Naive thymus-derived CD4-positive, alpha-beta T cell (primary cell): ENCODE measurements at regions not wholly inside any gene's neighbourhood (a gene's known extent, or its start where the extent isn't known, plus 50 kb on each side); places are given as distances from the start of the nearest gene placed in this dataset.

Experiments
- ATAC-seq: fragments of 150-1000 bp; cut with Tn5 transposase; 2 replicates; pipeline ENCODE4 v1.10.0; 2021; ENCODE audit warnings: mild to moderate bottlenecking, moderate library complexity
- CTCF ChIA-PET: fragments of 350-600 bp; sonication (Branson Sonifier 250); formaldehyde crosslinking; loops from one replicate; lab custom pipeline; 2021; ENCODE audit warnings: antibody characterized with exemption; lab: Charles Lee
- POLR2A ChIA-PET: fragments of 350-600 bp; sonication (Branson Sonifier 250); formaldehyde crosslinking; loops from one replicate; lab custom pipeline; 2021; ENCODE audit warnings: antibody characterized with exemption, inconsistent platforms; lab: Charles Lee
- DNase-seq, 9 donors: peaks; one replicate each; pipeline versions ENCODE4 v3.0.0 to v3.0.0-alpha.2; 2020 to 2022; ENCODE audit warnings: mixed read lengths in 1 of 9
- H3K27ac ChIP-seq: one replicate; pipeline ENCODE4 v1.7.0; 2013; ENCODE audit warnings: mild to moderate bottlenecking, low read depth, low read length, moderate library complexity
- H3K27me3 ChIP-seq, 2 donors: one replicate each; pipeline ENCODE4 v1.7.0; 2013; ENCODE audit warnings: low read length in 2 of 2, mild to moderate bottlenecking in 2 of 2, moderate library complexity in 2 of 2; ENCODE audit not compliant: control insufficient read depth in 2 of 2, insufficient read depth in 2 of 2
- H3K36me3 ChIP-seq, 3 experiments: 1 replicate in 2 of 3; 2 replicates in 1 of 3; pipeline ENCODE4 v1.7.0; 2013; ENCODE audit warnings: low read length in 3 of 3, mild to moderate bottlenecking in 3 of 3, moderate library complexity in 1 of 3; ENCODE audit not compliant: insufficient read depth in 3 of 3, control insufficient read depth in 2 of 3
- H3K4me1 ChIP-seq, 2 donors: one replicate each; pipeline ENCODE4 v1.7.0; 2013; ENCODE audit warnings: low read length in 2 of 2, mild to moderate bottlenecking in 2 of 2, moderate library complexity in 1 of 2; ENCODE audit not compliant: control insufficient read depth in 2 of 2, insufficient read depth in 2 of 2
- H3K4me3 ChIP-seq: 2 replicates; pipeline ENCODE4 v1.7.0; 2013; ENCODE audit warnings: mild to moderate bottlenecking, low read length
- H3K9me3 ChIP-seq, 3 experiments: 1 replicate in 2 of 3; 2 replicates in 1 of 3; pipeline ENCODE4 v1.7.0; 2013; ENCODE audit warnings: low read length in 3 of 3; ENCODE audit not compliant: control insufficient read depth in 2 of 3
- H3K27ac Mint-ChIP-seq, 9 donors: one replicate each; pipeline ENCODE4 v1.8.0; 2020 to 2022; ENCODE audit warnings: mixed read lengths in 9 of 9, mild to moderate bottlenecking in 8 of 9, moderate library complexity in 5 of 9, inconsistent platforms in 2 of 9
- H3K27me3 Mint-ChIP-seq, 5 donors: one replicate each; pipeline ENCODE4 v1.8.0; 2021 to 2022; ENCODE audit warnings: mixed read lengths in 5 of 5, mild to moderate bottlenecking in 1 of 5
- H3K36me3 Mint-ChIP-seq, 5 donors: one replicate each; pipeline ENCODE4 v1.8.0; 2020 to 2022; ENCODE audit warnings: mixed read lengths in 5 of 5, mild to moderate bottlenecking in 3 of 5, inconsistent platforms in 1 of 5
- H3K4me1 Mint-ChIP-seq, 7 donors: one replicate each; pipeline ENCODE4 v1.8.0; 2020 to 2022; ENCODE audit warnings: mixed read lengths in 7 of 7, mild to moderate bottlenecking in 3 of 7, inconsistent platforms in 1 of 7
- H3K4me3 Mint-ChIP-seq, 10 donors: one replicate each; pipeline ENCODE4 v1.8.0; 2020 to 2022; ENCODE audit warnings: mild to moderate bottlenecking in 10 of 10, mixed read lengths in 10 of 10, moderate library complexity in 6 of 10, inconsistent platforms in 2 of 10
- H3K9me3 Mint-ChIP-seq, 11 donors: one replicate each; pipeline ENCODE4 v1.8.0; 2020 to 2022; ENCODE audit warnings: mixed read lengths in 11 of 11, mild to moderate bottlenecking in 4 of 11, inconsistent platforms in 1 of 11, moderate library complexity in 1 of 11
- intact Hi-C, 2 donors: fragments of 100-400 bp; cut with micrococcal nuclease; formaldehyde crosslinking; loops; one replicate each; pipeline ENCODE4 v1.15.1; 2023

GRCh38 chr2:368386-368785 lies 80.5 kb upstream of the ALKAL2 start:
- ATAC-seq: no peak
- Mint-ChIP-seq H3K4me1 (peaks cover 0 to 4% (median 0%) of the 10 kb centered on the region in 7 donors), H3K27ac (no peak overlapping the region)

GRCh38 chr2:367246-367645 lies 79.4 kb upstream of the ALKAL2 start:
- Histone ChIP-seq H3K4me1 (no peaks in the 10 kb centered on the region), H3K27ac (no peak overlapping the region), H3K27me3 (peaks cover 0 to 3% of the 10 kb centered on the region in 2 donors), H3K36me3 (no peaks in the 10 kb centered on the region), H3K9me3 (peaks cover 0 to 9% (median 0%) of the 10 kb centered on the region in 3 experiments), H3K4me3 (no peak overlapping the region)
- Mint-ChIP-seq H3K4me3 (no peak overlapping the region), H3K9me3 (peaks cover 0 to 26% (median 13%) of the 10 kb centered on the region in 11 donors), H3K36me3 (peaks cover 0 to 6% (median 5%) of the 10 kb centered on the region in 5 donors), H3K27me3 (peaks cover 5 to 39% (median 26%) of the 10 kb centered on the region in 5 donors), H3K27ac (no peak overlapping the region), H3K4me1 (peaks cover 0 to 4% (median 0%) of the 10 kb centered on the region in 7 donors)
- ChIA-PET POLR2A (no interaction called here), CTCF (interaction anchor here (0.6 kb wide), 2 partner anchors 16 to 1127 kb away, joined by 3 read pairs; no protein-coding TSS in a partner anchor)
- ATAC-seq (no peak), DNase-seq (no peak)
- intact Hi-C loops: no loop called here

More at GRCh38 chr2:368386-368785, 80.5 kb upstream of the ALKAL2 start:
- Mint-ChIP-seq H3K9me3 (peaks cover 0 to 25% (median 13%) of the 10 kb centered on the region in 11 donors), H3K4me3 (no peak overlapping the region), H3K27me3 (peaks cover 4 to 46% (median 29%) of the 10 kb centered on the region in 5 donors), H3K36me3 (peaks cover 0 to 6% (median 5%) of the 10 kb centered on the region in 5 donors)
- POLR2A ChIA-PET: no interaction called here
- Histone ChIP-seq H3K4me3 (no peak overlapping the region), H3K27me3 (peaks cover 0 to 3% of the 10 kb centered on the region in 2 donors), H3K9me3 (peaks cover 0 to 2% (median 0%) of the 10 kb centered on the region in 3 experiments), H3K27ac (no peak overlapping the region), H3K36me3 (no peaks in the 10 kb centered on the region), H3K4me1 (no peaks in the 10 kb centered on the region)
- DNase-seq: no peak
- intact Hi-C loops: no loop called here
- CTCF ChIA-PET: no interaction called here

GRCh38 chr2:366706-367105 lies 78.8 kb upstream of the ALKAL2 start:
- H3K9me3 Mint-ChIP-seq: peaks cover 0 to 21% (median 13%) of the 10 kb centered on the region in 11 donors
- CTCF ChIA-PET: interaction anchor here (0.6 kb wide), 1 partner anchor 1127 kb away, joined by 3 read pairs; no protein-coding TSS in a partner anchor
- peaks cover 0 to 3% of the 10 kb centered on the region in 2 donors for H3K27me3 ChIP-seq
- no peak overlapping the region for H3K4me3 Mint-ChIP-seq
- peaks cover 5 to 34% (median 23%) of the 10 kb centered on the region in 5 donors for H3K27me3 Mint-ChIP-seq
- intact Hi-C loops: no loop called here
- H3K36me3 ChIP-seq: no peaks in the 10 kb centered on the region
- H3K4me1 ChIP-seq: no peaks in the 10 kb centered on the region
- H3K27ac Mint-ChIP-seq: no peak overlapping the region
- H3K27ac ChIP-seq: no peak overlapping the region
- H3K9me3 ChIP-seq: peaks cover 0 to 15% (median 0%) of the 10 kb centered on the region in 3 experiments
- peaks cover 0 to 4% (median 0%) of the 10 kb centered on the region in 7 donors for H3K4me1 Mint-ChIP-seq
- no peak overlapping the region for H3K4me3 ChIP-seq
- POLR2A ChIA-PET: no interaction called here
- H3K36me3 Mint-ChIP-seq: peaks cover 0 to 6% (median 5%) of the 10 kb centered on the region in 5 donors
- DNase-seq: no peak
- no peak for ATAC-seq

- intact Hi-C loops: no loop called here
- peaks cover 4 to 26% (median 18%) of the 10 kb centered on the region in 5 donors for H3K27me3 Mint-ChIP-seq
- Histone ChIP-seq H3K27ac (no peak overlapping the region), H3K9me3 (peaks cover 0 to 18% (median 0%) of the 10 kb centered on the region in 3 experiments), H3K36me3 (no peaks in the 10 kb centered on the region), H3K4me1 (no peaks in the 10 kb centered on the region), H3K27me3 (peaks cover 0 to 3% of the 10 kb centered on the region in 2 donors), H3K4me3 (no peak overlapping the region)
- peaks cover 0 to 6% (median 5%) of the 10 kb centered on the region in 5 donors for H3K36me3 Mint-ChIP-seq
- ChIA-PET POLR2A (no interaction called here), CTCF (no interaction called here)
- peaks cover 0 to 4% (median 0%) of the 10 kb centered on the region in 7 donors for H3K4me1 Mint-ChIP-seq
- ATAC-seq (no peak), DNase-seq (no peak)
- peaks cover 0 to 11% (median 4%) of the 10 kb centered on the region in 11 donors for H3K9me3 Mint-ChIP-seq
- no peak overlapping the region for H3K27ac Mint-ChIP-seq
- no peak overlapping the region for H3K4me3 Mint-ChIP-seq
Observed at GRCh38 chr2:365367-366275, 77.7 kb upstream of the ALKAL2 start.

- CTCF ChIA-PET: no interaction called here
- no peaks in the 10 kb centered on the region for H3K4me1 ChIP-seq
- H3K27me3 Mint-ChIP-seq: peaks cover 13 to 37% (median 23%) of the 10 kb centered on the region in 5 donors
- no peak for ATAC-seq
- H3K36me3 Mint-ChIP-seq: peaks cover 0 to 6% (median 5%) of the 10 kb centered on the region in 5 donors
- H3K27ac ChIP-seq: no peak overlapping the region
- H3K36me3 ChIP-seq: no peaks in the 10 kb centered on the region
- no peak overlapping the region for H3K4me3 Mint-ChIP-seq
- POLR2A ChIA-PET: interaction anchor here (0.5 kb wide), 1 partner anchor 161 kb away, joined by 4 read pairs; no protein-coding TSS in a partner anchor
- DNase-seq: no peak
- no peak overlapping the region for H3K4me3 ChIP-seq
- peaks cover 0 to 23% (median 0%) of the 10 kb centered on the region in 3 experiments for H3K9me3 ChIP-seq
- peaks cover 0 to 15% (median 4%) of the 10 kb centered on the region in 11 donors for H3K9me3 Mint-ChIP-seq
- intact Hi-C loops: no loop called here
- peaks cover 0 to 4% (median 0%) of the 10 kb centered on the region in 7 donors for H3K4me1 Mint-ChIP-seq
- no peak overlapping the region for H3K27ac Mint-ChIP-seq
- peaks cover 0 to 3% of the 10 kb centered on the region in 2 donors for H3K27me3 ChIP-seq
Observed at GRCh38 chr2:363824-364470, 76.1 kb upstream of the ALKAL2 start.

GRCh38 chr2:362924-363323 lies 75.0 kb upstream of the ALKAL2 start:
- H3K27ac Mint-ChIP-seq: no peak overlapping the region
- CTCF ChIA-PET: no interaction called here

More at GRCh38 chr2:362924-363323, 75.0 kb upstream of the ALKAL2 start:
- Histone ChIP-seq H3K27me3 (peaks cover 0 to 3% of the 10 kb centered on the region in 2 donors), H3K4me1 (no peaks in the 10 kb centered on the region), H3K4me3 (no peak overlapping the region), H3K27ac (no peak overlapping the region), H3K9me3 (peaks cover 0 to 23% (median 0%) of the 10 kb centered on the region in 3 experiments), H3K36me3 (no peaks in the 10 kb centered on the region)
- DNase-seq: no peak
- intact Hi-C loops: no loop called here
- H3K9me3 Mint-ChIP-seq: peaks cover 0 to 15% (median 4%) of the 10 kb centered on the region in 11 donors
- H3K27me3 Mint-ChIP-seq: peaks cover 14 to 42% (median 28%) of the 10 kb centered on the region in 5 donors
- H3K4me1 Mint-ChIP-seq: no peaks in the 10 kb centered on the region
- no peak overlapping the region for H3K4me3 Mint-ChIP-seq
- ATAC-seq: no peak
- POLR2A ChIA-PET: no interaction called here
- peaks cover 0 to 6% (median 5%) of the 10 kb centered on the region in 5 donors for H3K36me3 Mint-ChIP-seq
